ENCODE measurements at regions not wholly inside any gene's neighbourhood (a gene's known extent, or its start where the extent isn't known, plus 50 kb on each side); places are given as distances from the start of the nearest gene placed in this dataset.

- no peaks in the 10 kb centered on the region for H3K27me3 ChIP-seq (ENCODE audit: control insufficient read depth in 4 of 4, insufficient read depth in 4 of 4, low read length in 3 of 4)
- no peak overlapping the region for H3K4me3 ChIP-seq (ENCODE audit: low read depth in 1 of 3, low read length in 3 of 3)
- H3K36me3 ChIP-seq (ENCODE audit: control insufficient read depth in 4 of 4, insufficient read depth in 3 of 4, low read depth in 1 of 4, low read length in 3 of 4) = no peaks in the 10 kb centered on the region
- H3K27ac ChIP-seq (ENCODE audit: low read depth in 1 of 2, low read length in 2 of 2) = no peak overlapping the region
- H3K9me3 ChIP-seq (ENCODE audit: control insufficient read depth in 4 of 4, low read length in 3 of 4) = peaks cover 0 to 3% (median 0%) of the 10 kb centered on the region in 4 donors
- no peak overlapping the region for H3K9ac ChIP-seq (ENCODE audit: low read depth in 1 of 2, low read length in 2 of 2)
- WGBS = 44% methylated on average over 1 of the region's 1 CpG
- TF ChIP-seq ATF3 (IDR thresholded peaks at IDR 0.05) (no peak), RXRA (IDR thresholded peaks at IDR 0.05) (no peak), GABPA (IDR thresholded peaks at IDR 0.05 in 1 of 2, conservative IDR thresholded peaks at IDR 0.05 in 1 of 2) (no peak), EGR1 (IDR thresholded peaks at IDR 0.05; ENCODE audit: low read depth in 2 of 2) (no peak), MAX (IDR thresholded peaks at IDR 0.05) (no peak), FOXA2 (IDR thresholded peaks at IDR 0.05) (no peak), REST (IDR thresholded peaks at IDR 0.05) (no peak), RAD21 (IDR thresholded peaks at IDR 0.05) (no peak), JUND (IDR thresholded peaks at IDR 0.05) (no peak), YY1 (IDR thresholded peaks at IDR 0.05) (no peak), SP1 (IDR thresholded peaks at IDR 0.05) (no peak), NR2F2 (IDR thresholded peaks at IDR 0.05) (no peak), HNF4A (conservative IDR thresholded peaks at IDR 0.05) (no peak), FOXA1 (IDR thresholded peaks at IDR 0.05) (no peak)
- TF ChIP-seq, protein P1, sequence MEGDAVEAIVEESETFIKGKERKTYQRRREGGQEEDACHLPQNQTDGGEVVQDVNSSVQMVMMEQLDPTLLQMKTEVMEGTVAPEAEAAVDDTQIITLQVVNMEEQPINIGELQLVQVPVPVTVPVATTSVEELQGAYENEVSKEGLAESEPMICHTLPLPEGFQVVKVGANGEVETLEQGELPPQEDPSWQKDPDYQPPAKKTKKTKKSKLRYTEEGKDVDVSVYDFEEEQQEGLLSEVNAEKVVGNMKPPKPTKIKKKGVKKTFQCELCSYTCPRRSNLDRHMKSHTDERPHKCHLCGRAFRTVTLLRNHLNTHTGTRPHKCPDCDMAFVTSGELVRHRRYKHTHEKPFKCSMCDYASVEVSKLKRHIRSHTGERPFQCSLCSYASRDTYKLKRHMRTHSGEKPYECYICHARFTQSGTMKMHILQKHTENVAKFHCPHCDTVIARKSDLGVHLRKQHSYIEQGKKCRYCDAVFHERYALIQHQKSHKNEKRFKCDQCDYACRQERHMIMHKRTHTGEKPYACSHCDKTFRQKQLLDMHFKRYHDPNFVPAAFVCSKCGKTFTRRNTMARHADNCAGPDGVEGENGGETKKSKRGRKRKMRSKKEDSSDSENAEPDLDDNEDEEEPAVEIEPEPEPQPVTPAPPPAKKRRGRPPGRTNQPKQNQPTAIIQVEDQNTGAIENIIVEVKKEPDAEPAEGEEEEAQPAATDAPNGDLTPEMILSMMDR (IDR thresholded peaks at IDR 0.05; ENCODE audit: low read depth, low read length, missing input control) = no peak
- TF ChIP-seq, protein P2, sequence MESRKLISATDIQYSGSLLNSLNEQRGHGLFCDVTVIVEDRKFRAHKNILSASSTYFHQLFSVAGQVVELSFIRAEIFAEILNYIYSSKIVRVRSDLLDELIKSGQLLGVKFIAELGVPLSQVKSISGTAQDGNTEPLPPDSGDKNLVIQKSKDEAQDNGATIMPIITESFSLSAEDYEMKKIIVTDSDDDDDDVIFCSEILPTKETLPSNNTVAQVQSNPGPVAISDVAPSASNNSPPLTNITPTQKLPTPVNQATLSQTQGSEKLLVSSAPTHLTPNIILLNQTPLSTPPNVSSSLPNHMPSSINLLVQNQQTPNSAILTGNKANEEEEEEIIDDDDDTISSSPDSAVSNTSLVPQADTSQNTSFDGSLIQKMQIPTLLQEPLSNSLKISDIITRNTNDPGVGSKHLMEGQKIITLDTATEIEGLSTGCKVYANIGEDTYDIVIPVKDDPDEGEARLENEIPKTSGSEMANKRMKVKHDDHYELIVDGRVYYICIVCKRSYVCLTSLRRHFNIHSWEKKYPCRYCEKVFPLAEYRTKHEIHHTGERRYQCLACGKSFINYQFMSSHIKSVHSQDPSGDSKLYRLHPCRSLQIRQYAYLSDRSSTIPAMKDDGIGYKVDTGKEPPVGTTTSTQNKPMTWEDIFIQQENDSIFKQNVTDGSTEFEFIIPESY (IDR thresholded peaks at IDR 0.05) = no peak
- no peaks in the 10 kb centered on the region for H3K4me1 ChIP-seq (ENCODE audit: control insufficient read depth in 4 of 4, insufficient read depth in 4 of 4, low read length in 3 of 4)
- no peak for DNase-seq (ENCODE audit: low spot score)
Measured at GRCh38 chr9:75780185-75780584, 110.3 kb upstream of the PCSK5 start.

Data from liver (tissue), 8 donors.